ENCODE measurements at regions not wholly inside any gene's neighbourhood (a gene's known extent, or its start where the extent isn't known, plus 50 kb on each side); places are given as distances from the start of the nearest gene placed in this dataset.

- DNase-seq (ENCODE audit: low read depth) (no peak), FAIRE-seq (no peak)
- TF ChIP-seq, protein P1, sequence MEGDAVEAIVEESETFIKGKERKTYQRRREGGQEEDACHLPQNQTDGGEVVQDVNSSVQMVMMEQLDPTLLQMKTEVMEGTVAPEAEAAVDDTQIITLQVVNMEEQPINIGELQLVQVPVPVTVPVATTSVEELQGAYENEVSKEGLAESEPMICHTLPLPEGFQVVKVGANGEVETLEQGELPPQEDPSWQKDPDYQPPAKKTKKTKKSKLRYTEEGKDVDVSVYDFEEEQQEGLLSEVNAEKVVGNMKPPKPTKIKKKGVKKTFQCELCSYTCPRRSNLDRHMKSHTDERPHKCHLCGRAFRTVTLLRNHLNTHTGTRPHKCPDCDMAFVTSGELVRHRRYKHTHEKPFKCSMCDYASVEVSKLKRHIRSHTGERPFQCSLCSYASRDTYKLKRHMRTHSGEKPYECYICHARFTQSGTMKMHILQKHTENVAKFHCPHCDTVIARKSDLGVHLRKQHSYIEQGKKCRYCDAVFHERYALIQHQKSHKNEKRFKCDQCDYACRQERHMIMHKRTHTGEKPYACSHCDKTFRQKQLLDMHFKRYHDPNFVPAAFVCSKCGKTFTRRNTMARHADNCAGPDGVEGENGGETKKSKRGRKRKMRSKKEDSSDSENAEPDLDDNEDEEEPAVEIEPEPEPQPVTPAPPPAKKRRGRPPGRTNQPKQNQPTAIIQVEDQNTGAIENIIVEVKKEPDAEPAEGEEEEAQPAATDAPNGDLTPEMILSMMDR (IDR thresholded peaks at IDR 0.05; ENCODE audit: insufficient read depth, low read length, severe bottlenecking) = no peak
- no peak overlapping the region for H3K4me3 ChIP-seq (ENCODE audit: low read depth, low read length)
- H3K27me3 ChIP-seq (ENCODE audit: control insufficient read depth, insufficient read depth, low read length) = no peaks in the 10 kb centered on the region
- no peaks in the 10 kb centered on the region for H3K36me3 ChIP-seq (ENCODE audit: control insufficient read depth, insufficient read depth, low read length)
Observed at GRCh38 chr17:77795685-77796084, 162.8 kb upstream of the TNRC6C start.

DNA sequence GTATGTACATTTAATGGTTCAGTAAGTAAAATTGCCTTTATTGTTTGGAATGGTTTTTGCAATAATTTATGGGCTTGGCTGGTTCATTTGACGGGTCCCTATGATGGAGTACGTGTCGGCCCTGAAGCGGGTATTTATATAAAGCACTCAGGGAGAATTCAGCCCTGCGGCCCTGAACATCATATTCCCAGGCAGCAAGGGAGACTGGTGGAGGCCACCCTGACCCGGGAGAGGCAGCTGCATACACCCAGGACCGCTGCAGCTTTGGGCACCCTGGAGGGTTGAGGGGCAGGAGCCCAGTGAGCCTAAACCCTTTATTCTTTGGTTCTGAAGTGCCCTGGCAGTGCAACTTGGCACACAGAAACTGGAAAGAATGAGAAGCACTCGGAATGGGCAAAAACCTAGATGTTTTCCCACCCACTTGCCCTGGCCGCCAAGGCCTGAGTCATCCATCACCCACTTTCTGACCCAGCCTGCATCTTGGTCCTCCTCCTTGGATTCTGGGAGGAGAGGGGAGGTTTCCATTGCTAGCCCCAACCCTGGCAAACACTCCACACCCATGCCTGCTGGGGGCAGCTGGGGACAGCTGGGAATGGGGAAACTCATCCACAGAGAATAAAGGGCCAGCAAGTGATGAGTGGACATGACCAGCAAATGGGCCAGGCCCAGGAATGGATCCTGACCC lies 162.2 kb upstream of the TNRC6C start:
- no peak for FAIRE-seq
- no peaks in the 10 kb centered on the region for H3K36me3 ChIP-seq (ENCODE audit: control insufficient read depth, insufficient read depth, low read length)
- no peaks in the 10 kb centered on the region for H3K27me3 ChIP-seq (ENCODE audit: control insufficient read depth, insufficient read depth, low read length)
- TF ChIP-seq, protein P1 (IDR thresholded peaks at IDR 0.05; ENCODE audit: insufficient read depth, low read length, severe bottlenecking) = no peak
- no peak overlapping the region for H3K4me3 ChIP-seq (ENCODE audit: low read depth, low read length)
- DNase-seq (ENCODE audit: low read depth) = no peak

- Histone ChIP-seq H3K4me3 (ENCODE audit: low read depth, low read length) (no peak overlapping the region), H3K27me3 (ENCODE audit: control insufficient read depth, insufficient read depth, low read length) (no peaks in the 10 kb centered on the region), H3K36me3 (ENCODE audit: control insufficient read depth, insufficient read depth, low read length) (no peaks in the 10 kb centered on the region)
- TF ChIP-seq, protein P1 (IDR thresholded peaks at IDR 0.05; ENCODE audit: insufficient read depth, low read length, severe bottlenecking) = no peak
- FAIRE-seq (no peak), DNase-seq (ENCODE audit: low read depth) (no peak)
Observed at GRCh38 chr17:77798031-77798430, 160.5 kb upstream of the TNRC6C start.

DNA sequence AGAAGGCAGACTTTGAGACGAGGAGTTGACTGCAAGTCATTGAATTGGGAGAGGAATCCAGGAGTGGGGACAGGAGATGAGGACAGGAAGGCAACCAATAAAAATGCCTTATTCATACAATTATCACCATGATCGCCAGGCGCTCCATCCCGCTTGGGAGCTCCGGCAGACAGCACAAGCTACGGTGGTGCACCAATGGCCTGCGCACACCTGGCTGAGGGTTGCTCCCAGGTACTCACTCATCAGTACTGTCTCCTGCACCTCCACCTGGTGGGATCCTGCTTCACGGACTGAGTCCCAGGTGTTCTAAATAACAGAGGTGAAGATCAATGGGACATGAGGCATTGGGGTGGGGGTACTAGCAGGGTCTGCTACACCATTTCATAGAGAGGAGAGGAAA lies 160.0 kb upstream of the TNRC6C start:
- no peak for FAIRE-seq
- TF ChIP-seq, protein P1 (IDR thresholded peaks at IDR 0.05; ENCODE audit: insufficient read depth, low read length, severe bottlenecking) = no peak
- H3K36me3 ChIP-seq (ENCODE audit: control insufficient read depth, insufficient read depth, low read length) = no peaks in the 10 kb centered on the region
- no peak overlapping the region for H3K4me3 ChIP-seq (ENCODE audit: low read depth, low read length)
- no peak for DNase-seq (ENCODE audit: low read depth)
- no peaks in the 10 kb centered on the region for H3K27me3 ChIP-seq (ENCODE audit: control insufficient read depth, insufficient read depth, low read length)

DNA sequence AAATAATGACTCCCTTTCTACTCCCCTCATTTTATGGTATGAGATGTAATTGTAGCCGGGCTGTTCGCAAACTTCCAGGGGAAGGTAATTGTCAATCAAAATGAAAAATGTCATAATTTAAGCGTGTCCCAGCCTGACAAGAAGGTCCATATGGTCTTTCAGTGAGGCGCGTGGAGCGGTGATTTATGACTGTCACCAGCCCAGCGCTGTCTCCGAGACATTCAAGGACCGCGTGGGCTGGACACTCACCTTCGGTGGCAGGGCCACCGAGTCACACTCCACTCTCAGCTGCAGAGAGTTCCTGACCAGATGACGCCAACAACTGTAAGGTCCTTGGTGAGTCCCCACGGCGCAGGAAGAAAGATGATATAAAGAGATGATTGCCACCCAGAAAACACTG lies 157.7 kb upstream of the TNRC6C start:
- DNase-seq (ENCODE audit: low read depth) = no peak
- FAIRE-seq = no peak
- no peak overlapping the region for H3K4me3 ChIP-seq (ENCODE audit: low read depth, low read length)

More for the DNA sequence above, 157.7 kb upstream of the TNRC6C start:
- peaks cover 2% of the 10 kb centered on the region for H3K27me3 ChIP-seq (ENCODE audit: control insufficient read depth, insufficient read depth, low read length)
- no peaks in the 10 kb centered on the region for H3K36me3 ChIP-seq (ENCODE audit: control insufficient read depth, insufficient read depth, low read length)
- TF ChIP-seq, protein P1 (IDR thresholded peaks at IDR 0.05; ENCODE audit: insufficient read depth, low read length, severe bottlenecking) = no peak

Measured in bronchial epithelial cell (primary cell).